SU-DHL-6 (cell line): ENCODE measurements at regions not wholly inside any gene's neighbourhood (a gene's known extent, or its start where the extent isn't known, plus 50 kb on each side); places are given as distances from the start of the nearest gene placed in this dataset.

Experiments
- EZH2phosphoT487 ChIP-seq: fragments of 200-600 bp; sonication (generic), shearing (Covaris generic); conservative IDR thresholded peaks from 2 replicates; pipeline ENCODE4 v1.6.1; 2018; ENCODE audit warnings: mild to moderate bottlenecking, antibody characterized with exemption, low read length, moderate library complexity, mixed read lengths
- TF ChIP-seq, protein P1 (sequence below): fragments of 200-600 bp; sonication (generic); IDR thresholded peaks from one replicate; pipeline ENCODE4 v1.5.1; 2017; ENCODE audit warnings: antibody characterized with exemption, mild to moderate bottlenecking, low read length, moderate library complexity; ENCODE audit not compliant: insufficient read depth, poor library complexity, severe bottlenecking

DNA sequence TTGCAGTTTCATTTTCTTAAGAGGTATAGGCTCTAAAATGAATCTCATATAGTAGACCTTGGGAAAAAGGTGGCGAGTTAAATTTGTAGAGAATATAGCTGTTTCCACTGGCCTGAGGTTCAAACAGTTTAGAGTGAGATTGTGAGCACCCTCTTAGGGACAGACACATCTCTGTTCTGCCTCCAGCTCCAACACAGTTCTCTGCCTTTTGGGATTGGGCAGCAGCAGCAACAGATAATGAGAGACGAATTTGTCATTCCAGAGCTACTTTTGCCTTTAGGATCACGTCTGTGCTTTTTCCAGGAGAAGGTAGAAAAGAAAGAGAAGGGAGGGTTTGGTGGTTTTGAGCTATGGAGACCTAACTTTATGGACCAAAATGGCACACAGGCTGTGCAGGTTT lies 289.4 kb downstream of the PRL start:
- TF ChIP-seq, protein P1, sequence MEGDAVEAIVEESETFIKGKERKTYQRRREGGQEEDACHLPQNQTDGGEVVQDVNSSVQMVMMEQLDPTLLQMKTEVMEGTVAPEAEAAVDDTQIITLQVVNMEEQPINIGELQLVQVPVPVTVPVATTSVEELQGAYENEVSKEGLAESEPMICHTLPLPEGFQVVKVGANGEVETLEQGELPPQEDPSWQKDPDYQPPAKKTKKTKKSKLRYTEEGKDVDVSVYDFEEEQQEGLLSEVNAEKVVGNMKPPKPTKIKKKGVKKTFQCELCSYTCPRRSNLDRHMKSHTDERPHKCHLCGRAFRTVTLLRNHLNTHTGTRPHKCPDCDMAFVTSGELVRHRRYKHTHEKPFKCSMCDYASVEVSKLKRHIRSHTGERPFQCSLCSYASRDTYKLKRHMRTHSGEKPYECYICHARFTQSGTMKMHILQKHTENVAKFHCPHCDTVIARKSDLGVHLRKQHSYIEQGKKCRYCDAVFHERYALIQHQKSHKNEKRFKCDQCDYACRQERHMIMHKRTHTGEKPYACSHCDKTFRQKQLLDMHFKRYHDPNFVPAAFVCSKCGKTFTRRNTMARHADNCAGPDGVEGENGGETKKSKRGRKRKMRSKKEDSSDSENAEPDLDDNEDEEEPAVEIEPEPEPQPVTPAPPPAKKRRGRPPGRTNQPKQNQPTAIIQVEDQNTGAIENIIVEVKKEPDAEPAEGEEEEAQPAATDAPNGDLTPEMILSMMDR = no peak
- TF ChIP-seq EZH2phosphoT487 = no peak
